ENCODE measurements at regions not wholly inside any gene's neighbourhood (a gene's known extent, or its start where the extent isn't known, plus 50 kb on each side); places are given as distances from the start of the nearest gene placed in this dataset.

DNA sequence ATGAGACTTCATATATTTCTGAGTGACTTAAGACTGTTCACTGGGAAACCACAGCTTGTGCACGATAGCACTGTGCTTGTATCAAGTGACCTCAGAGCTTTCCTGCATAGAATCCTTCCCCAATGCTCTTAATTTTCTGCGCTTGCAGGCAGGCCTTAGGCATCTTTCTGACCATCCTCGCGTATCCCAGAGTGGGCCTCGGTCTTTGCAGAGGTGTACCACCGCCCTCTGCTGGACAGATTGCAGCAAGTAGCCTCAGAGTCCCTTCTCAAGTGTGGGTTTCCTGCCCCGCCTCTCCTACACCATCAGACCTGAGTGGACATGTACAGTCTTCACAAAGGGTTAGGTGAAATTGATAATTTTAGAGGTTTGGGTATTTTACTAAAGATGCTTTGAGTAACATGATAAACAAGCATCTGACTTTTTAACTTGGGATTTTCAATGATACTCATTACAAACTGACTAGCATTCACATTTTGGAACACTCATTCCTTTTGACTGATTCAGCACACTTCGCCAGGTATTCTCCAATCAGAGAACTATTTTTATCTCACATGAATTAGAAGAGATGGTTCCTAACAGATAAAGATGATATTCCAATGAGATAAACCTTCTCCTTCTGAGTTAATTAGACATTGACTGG lies 246.5 kb upstream of the USP25 start (continued):
- TF ChIP-seq SOX6 (IDR thresholded peaks at IDR 0.05) (no peak), SOX6 (CRISPR knock-in tag; IDR thresholded peaks at IDR 0.05) (peak; percentile 65), SP2 (CRISPR knock-in tag; IDR thresholded peaks at IDR 0.05) (no peak), EZH2 (conservative IDR thresholded peaks at IDR 0.05; ENCODE audit: low read depth, low read length) (no peak), ATM (IDR thresholded peaks at IDR 0.05; ENCODE audit: borderline replicate concordance) (no peak), ASH2L (IDR thresholded peaks at IDR 0.05; ENCODE audit: insufficient read length, low read depth, low read length) (peak; percentile 30), EP300 (IDR thresholded peaks at IDR 0.05; ENCODE audit: low read depth in 2 of 2, low read length in 2 of 2) (no peak), EP300 (CRISPR knock-in tag; IDR thresholded peaks at IDR 0.05; ENCODE audit: borderline replicate concordance) (no peak), NR1H2 (CRISPR knock-in tag; IDR thresholded peaks at IDR 0.05; ENCODE audit: borderline replicate concordance, low read depth) (no peak), DMAP1 (CRISPR knock-in tag; IDR thresholded peaks at IDR 0.05) (no peak), ZNF138 (CRISPR knock-in tag; IDR thresholded peaks at IDR 0.05; ENCODE audit: low read depth) (no peak), TGIF2 (CRISPR knock-in tag; IDR thresholded peaks at IDR 0.05) (no peak), ZNF605 (CRISPR knock-in tag; IDR thresholded peaks at IDR 0.05) (no peak), FOXP1 (IDR thresholded peaks at IDR 0.05) (no peak), FOXP1 (CRISPR knock-in tag; IDR thresholded peaks at IDR 0.05) (no peak), SSRP1 (CRISPR knock-in tag; IDR thresholded peaks at IDR 0.05) (no peak)
- TF ChIP-seq, protein P1, sequence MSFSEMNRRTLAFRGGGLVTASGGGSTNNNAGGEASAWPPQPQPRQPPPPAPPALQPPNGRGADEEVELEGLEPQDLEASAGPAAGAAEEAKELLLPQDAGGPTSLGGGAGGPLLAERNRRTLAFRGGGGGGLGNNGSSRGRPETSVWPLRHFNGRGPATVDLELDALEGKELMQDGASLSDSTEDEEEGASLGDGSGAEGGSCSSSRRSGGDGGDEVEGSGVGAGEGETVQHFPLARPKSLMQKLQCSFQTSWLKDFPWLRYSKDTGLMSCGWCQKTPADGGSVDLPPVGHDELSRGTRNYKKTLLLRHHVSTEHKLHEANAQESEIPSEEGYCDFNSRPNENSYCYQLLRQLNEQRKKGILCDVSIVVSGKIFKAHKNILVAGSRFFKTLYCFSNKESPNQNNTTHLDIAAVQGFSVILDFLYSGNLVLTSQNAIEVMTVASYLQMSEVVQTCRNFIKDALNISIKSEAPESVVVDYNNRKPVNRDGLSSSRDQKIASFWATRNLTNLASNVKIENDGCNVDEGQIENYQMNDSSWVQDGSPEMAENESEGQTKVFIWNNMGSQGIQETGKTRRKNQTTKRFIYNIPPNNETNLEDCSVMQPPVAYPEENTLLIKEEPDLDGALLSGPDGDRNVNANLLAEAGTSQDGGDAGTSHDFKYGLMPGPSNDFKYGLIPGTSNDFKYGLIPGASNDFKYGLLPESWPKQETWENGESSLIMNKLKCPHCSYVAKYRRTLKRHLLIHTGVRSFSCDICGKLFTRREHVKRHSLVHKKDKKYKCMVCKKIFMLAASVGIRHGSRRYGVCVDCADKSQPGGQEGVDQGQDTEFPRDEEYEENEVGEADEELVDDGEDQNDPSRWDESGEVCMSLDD (CRISPR knock-in tag; IDR thresholded peaks at IDR 0.05; ENCODE audit: borderline replicate concordance) = no peak
- TF ChIP-seq, protein P2, sequence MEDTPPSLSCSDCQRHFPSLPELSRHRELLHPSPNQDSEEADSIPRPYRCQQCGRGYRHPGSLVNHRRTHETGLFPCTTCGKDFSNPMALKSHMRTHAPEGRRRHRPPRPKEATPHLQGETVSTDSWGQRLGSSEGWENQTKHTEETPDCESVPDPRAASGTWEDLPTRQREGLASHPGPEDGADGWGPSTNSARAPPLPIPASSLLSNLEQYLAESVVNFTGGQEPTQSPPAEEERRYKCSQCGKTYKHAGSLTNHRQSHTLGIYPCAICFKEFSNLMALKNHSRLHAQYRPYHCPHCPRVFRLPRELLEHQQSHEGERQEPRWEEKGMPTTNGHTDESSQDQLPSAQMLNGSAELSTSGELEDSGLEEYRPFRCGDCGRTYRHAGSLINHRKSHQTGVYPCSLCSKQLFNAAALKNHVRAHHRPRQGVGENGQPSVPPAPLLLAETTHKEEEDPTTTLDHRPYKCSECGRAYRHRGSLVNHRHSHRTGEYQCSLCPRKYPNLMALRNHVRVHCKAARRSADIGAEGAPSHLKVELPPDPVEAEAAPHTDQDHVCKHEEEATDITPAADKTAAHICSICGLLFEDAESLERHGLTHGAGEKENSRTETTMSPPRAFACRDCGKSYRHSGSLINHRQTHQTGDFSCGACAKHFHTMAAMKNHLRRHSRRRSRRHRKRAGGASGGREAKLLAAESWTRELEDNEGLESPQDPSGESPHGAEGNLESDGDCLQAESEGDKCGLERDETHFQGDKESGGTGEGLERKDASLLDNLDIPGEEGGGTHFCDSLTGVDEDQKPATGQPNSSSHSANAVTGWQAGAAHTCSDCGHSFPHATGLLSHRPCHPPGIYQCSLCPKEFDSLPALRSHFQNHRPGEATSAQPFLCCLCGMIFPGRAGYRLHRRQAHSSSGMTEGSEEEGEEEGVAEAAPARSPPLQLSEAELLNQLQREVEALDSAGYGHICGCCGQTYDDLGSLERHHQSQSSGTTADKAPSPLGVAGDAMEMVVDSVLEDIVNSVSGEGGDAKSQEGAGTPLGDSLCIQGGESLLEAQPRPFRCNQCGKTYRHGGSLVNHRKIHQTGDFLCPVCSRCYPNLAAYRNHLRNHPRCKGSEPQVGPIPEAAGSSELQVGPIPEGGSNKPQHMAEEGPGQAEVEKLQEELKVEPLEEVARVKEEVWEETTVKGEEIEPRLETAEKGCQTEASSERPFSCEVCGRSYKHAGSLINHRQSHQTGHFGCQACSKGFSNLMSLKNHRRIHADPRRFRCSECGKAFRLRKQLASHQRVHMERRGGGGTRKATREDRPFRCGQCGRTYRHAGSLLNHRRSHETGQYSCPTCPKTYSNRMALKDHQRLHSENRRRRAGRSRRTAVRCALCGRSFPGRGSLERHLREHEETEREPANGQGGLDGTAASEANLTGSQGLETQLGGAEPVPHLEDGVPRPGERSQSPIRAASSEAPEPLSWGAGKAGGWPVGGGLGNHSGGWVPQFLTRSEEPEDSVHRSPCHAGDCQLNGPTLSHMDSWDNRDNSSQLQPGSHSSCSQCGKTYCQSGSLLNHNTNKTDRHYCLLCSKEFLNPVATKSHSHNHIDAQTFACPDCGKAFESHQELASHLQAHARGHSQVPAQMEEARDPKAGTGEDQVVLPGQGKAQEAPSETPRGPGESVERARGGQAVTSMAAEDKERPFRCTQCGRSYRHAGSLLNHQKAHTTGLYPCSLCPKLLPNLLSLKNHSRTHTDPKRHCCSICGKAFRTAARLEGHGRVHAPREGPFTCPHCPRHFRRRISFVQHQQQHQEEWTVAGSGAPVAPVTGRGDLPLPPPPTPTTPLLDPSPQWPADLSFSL (CRISPR knock-in tag; IDR thresholded peaks at IDR 0.05) = 0 out of 2 replicates have a peak, but pooled peaks have one; percentile 23
- TF ChIP-seq, protein P3, sequence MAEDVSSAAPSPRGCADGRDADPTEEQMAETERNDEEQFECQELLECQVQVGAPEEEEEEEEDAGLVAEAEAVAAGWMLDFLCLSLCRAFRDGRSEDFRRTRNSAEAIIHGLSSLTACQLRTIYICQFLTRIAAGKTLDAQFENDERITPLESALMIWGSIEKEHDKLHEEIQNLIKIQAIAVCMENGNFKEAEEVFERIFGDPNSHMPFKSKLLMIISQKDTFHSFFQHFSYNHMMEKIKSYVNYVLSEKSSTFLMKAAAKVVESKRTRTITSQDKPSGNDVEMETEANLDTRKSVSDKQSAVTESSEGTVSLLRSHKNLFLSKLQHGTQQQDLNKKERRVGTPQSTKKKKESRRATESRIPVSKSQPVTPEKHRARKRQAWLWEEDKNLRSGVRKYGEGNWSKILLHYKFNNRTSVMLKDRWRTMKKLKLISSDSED (CRISPR knock-in tag; IDR thresholded peaks at IDR 0.05) = no peak
- TF ChIP-seq, protein P4, sequence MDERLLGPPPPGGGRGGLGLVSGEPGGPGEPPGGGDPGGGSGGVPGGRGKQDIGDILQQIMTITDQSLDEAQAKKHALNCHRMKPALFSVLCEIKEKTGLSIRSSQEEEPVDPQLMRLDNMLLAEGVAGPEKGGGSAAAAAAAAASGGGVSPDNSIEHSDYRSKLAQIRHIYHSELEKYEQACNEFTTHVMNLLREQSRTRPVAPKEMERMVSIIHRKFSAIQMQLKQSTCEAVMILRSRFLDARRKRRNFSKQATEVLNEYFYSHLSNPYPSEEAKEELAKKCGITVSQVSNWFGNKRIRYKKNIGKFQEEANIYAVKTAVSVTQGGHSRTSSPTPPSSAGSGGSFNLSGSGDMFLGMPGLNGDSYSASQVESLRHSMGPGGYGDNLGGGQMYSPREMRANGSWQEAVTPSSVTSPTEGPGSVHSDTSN (CRISPR knock-in tag; IDR thresholded peaks at IDR 0.05) = no peak
- TF ChIP-seq, protein P5, sequence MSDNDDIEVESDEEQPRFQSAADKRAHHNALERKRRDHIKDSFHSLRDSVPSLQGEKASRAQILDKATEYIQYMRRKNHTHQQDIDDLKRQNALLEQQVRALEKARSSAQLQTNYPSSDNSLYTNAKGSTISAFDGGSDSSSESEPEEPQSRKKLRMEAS (IDR thresholded peaks at IDR 0.05) = peak; percentile 22; the same call in 1 of the 2 replicates
